GM21515 (cell line): ENCODE measurements at regions not wholly inside any gene's neighbourhood (a gene's known extent, or its start where the extent isn't known, plus 50 kb on each side); places are given as distances from the start of the nearest gene placed in this dataset.

Source experiments
- ATAC-seq: cut with Tn5 transposase; IDR thresholded peaks from one replicate; pipeline ENCODE4 v1.9.1; 2021; ENCODE audit not compliant: unreplicated experiment

- ATAC-seq: no peak
These were observed 311.0 kb upstream of the JARID2 start for GRCh38 chr6:14934844-14935243.

- no peak for ATAC-seq
These were observed 309.0 kb upstream of the JARID2 start for GRCh38 chr6:14936861-14937260.

- ATAC-seq: no peak
These were observed 302.8 kb upstream of the JARID2 start for GRCh38 chr6:14943116-14943515.

GRCh38 chr6:14944593-14944992 lies 301.3 kb upstream of the JARID2 start:
- no peak for ATAC-seq

- no peak for ATAC-seq
These were observed 300.2 kb upstream of the JARID2 start for GRCh38 chr6:14945461-14946185.

- no peak for ATAC-seq
These were observed 299.1 kb upstream of the JARID2 start for GRCh38 chr6:14946753-14947152.

- no peak for ATAC-seq
These were observed 297.2 kb upstream of the JARID2 start for GRCh38 chr6:14948586-14949245.

GRCh38 chr6:14950103-14950969 lies 295.5 kb upstream of the JARID2 start:
- ATAC-seq: no peak

GRCh38 chr6:14950970-14951276 lies 294.9 kb upstream of the JARID2 start:
- no peak for ATAC-seq

- no peak for ATAC-seq
These were observed 294.2 kb upstream of the JARID2 start for GRCh38 chr6:14951704-14952103.

- no peak for ATAC-seq
These were observed 292.0 kb upstream of the JARID2 start for GRCh38 chr6:14953836-14954235.

- ATAC-seq: no peak
These were observed 288.4 kb upstream of the JARID2 start for GRCh38 chr6:14957355-14958059.

GRCh38 chr6:14959324-14959885 lies 286.5 kb upstream of the JARID2 start:
- no peak for ATAC-seq

GRCh38 chr6:14964556-14965270 lies 281.2 kb upstream of the JARID2 start:
- ATAC-seq: no peak

GRCh38 chr6:14965424-14966075 lies 280.3 kb upstream of the JARID2 start:
- ATAC-seq: no peak

GRCh38 chr6:14966096-14966905 lies 279.6 kb upstream of the JARID2 start:
- ATAC-seq: no peak

GRCh38 chr6:14966906-14967711 lies 278.8 kb upstream of the JARID2 start:
- ATAC-seq: no peak

GRCh38 chr6:14968056-14968637 lies 277.7 kb upstream of the JARID2 start:
- no peak for ATAC-seq
